DND-41 (cell line): ENCODE measurements at regions not wholly inside any gene's neighbourhood (a gene's known extent, or its start where the extent isn't known, plus 50 kb on each side); places are given as distances from the start of the nearest gene placed in this dataset.
A peak's percentile ranks its signal among the peaks of the same experiment; 100 is the strongest.

Source experiments
- ATAC-seq: fragments of 200-7000 bp; cut with Tn5 transposase; 3 replicates; pipeline ENCODE4 v1.9.1; 2021; ENCODE audit warnings: low read depth; ENCODE audit not compliant: insufficient read depth
- DNase-seq: peaks from one replicate; pipeline ENCODE4 v3.0.0-alpha.2; 2020
- H2AFZ ChIP-seq: 2 replicates; pipeline ENCODE4 v1.6.0; 2012; ENCODE audit warnings: low read depth, low read length
- H3K27ac ChIP-seq: 2 replicates; pipeline ENCODE4 v1.5.1; 2012; ENCODE audit warnings: low read length, inconsistent platforms
- H3K27me3 ChIP-seq: fragments of 200-600 bp; sonication (generic); 2 replicates; pipeline ENCODE4 v1.6.0; 2012; ENCODE audit warnings: low read length, mild to moderate bottlenecking, inconsistent platforms; ENCODE audit not compliant: insufficient read depth, poor library complexity
- H3K36me3 ChIP-seq: 2 replicates; pipeline ENCODE4 v1.5.1; 2012; ENCODE audit warnings: low read length, inconsistent platforms; ENCODE audit not compliant: insufficient read depth
- H3K4me1 ChIP-seq: 2 replicates; pipeline ENCODE4 v1.5.1; 2012; ENCODE audit warnings: mild to moderate bottlenecking, low read length; ENCODE audit not compliant: insufficient read depth
- H3K4me2 ChIP-seq: 2 replicates; pipeline ENCODE4 v1.6.0; 2012; ENCODE audit warnings: mild to moderate bottlenecking, moderate library complexity, low read length, inconsistent platforms; ENCODE audit not compliant: insufficient read depth
- H3K4me3 ChIP-seq, 2 experiments: fragments of 200-600 bp in 1 of 2; shearing (Covaris generic) in 1 of 2; 2 replicates each; pipeline ENCODE4 v1.5.1; 2012 to 2016; ENCODE audit warnings: inconsistent platforms in 2 of 2, low read length in 2 of 2, mild to moderate bottlenecking in 2 of 2, low read depth in 1 of 2, moderate library complexity in 1 of 2
- H3K79me2 ChIP-seq: 2 replicates; pipeline ENCODE4 v1.6.0; 2012; ENCODE audit warnings: low read length, inconsistent platforms; ENCODE audit not compliant: insufficient read depth
- H3K9ac ChIP-seq: 2 replicates; pipeline ENCODE4 v1.6.0; 2012; ENCODE audit warnings: low read depth, mild to moderate bottlenecking, inconsistent platforms, low read length, moderate library complexity
- H3K9me3 ChIP-seq: 2 replicates; pipeline ENCODE4 v1.5.1; 2012; ENCODE audit warnings: low read length, moderate library complexity, mild to moderate bottlenecking, inconsistent platforms; ENCODE audit not compliant: insufficient read depth, severe bottlenecking
- H4K20me1 ChIP-seq: 2 replicates; pipeline ENCODE4 v1.6.0; 2012; ENCODE audit warnings: low read length; ENCODE audit not compliant: insufficient read depth
- EZH2 ChIP-seq: IDR thresholded peaks from 3 replicates; pipeline ENCODE4 v1.6.1; 2012; ENCODE audit warnings: borderline replicate concordance, low read depth, mild to moderate bottlenecking, moderate library complexity, low read length, inconsistent platforms; ENCODE audit not compliant: severe bottlenecking
- TF ChIP-seq, protein P1 (sequence below): IDR thresholded peaks from 2 replicates; pipeline ENCODE4 v1.5.1; 2012; ENCODE audit warnings: borderline replicate concordance, low read length, moderate library complexity, mild to moderate bottlenecking; ENCODE audit not compliant: poor library complexity, severe bottlenecking; ENCODE audit errors: extremely low read depth

GRCh38 chr3:20515834-20516233 lies 329.8 kb upstream of the SGO1 start:
- Histone ChIP-seq H3K27ac (no peak overlapping the region), H3K4me1 (no peaks in the 10 kb centered on the region), H3K27me3 (no peaks in the 10 kb centered on the region), H3K79me2 (no peaks in the 10 kb centered on the region), H3K4me3 (no peak overlapping the region), H3K4me2 (no peak overlapping the region), H3K36me3 (no peaks in the 10 kb centered on the region), H2AFZ (no peak overlapping the region), H3K9me3 (no peaks in the 10 kb centered on the region), H3K9ac (no peak overlapping the region), H4K20me1 (no peaks in the 10 kb centered on the region)
- no peak for TF ChIP-seq EZH2
- TF ChIP-seq, protein P1, sequence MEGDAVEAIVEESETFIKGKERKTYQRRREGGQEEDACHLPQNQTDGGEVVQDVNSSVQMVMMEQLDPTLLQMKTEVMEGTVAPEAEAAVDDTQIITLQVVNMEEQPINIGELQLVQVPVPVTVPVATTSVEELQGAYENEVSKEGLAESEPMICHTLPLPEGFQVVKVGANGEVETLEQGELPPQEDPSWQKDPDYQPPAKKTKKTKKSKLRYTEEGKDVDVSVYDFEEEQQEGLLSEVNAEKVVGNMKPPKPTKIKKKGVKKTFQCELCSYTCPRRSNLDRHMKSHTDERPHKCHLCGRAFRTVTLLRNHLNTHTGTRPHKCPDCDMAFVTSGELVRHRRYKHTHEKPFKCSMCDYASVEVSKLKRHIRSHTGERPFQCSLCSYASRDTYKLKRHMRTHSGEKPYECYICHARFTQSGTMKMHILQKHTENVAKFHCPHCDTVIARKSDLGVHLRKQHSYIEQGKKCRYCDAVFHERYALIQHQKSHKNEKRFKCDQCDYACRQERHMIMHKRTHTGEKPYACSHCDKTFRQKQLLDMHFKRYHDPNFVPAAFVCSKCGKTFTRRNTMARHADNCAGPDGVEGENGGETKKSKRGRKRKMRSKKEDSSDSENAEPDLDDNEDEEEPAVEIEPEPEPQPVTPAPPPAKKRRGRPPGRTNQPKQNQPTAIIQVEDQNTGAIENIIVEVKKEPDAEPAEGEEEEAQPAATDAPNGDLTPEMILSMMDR, result no peak
- ATAC-seq (no peak), DNase-seq (no peak)

- Histone ChIP-seq H3K4me2 (no peak overlapping the region), H4K20me1 (no peaks in the 10 kb centered on the region), H3K4me3 (no peak overlapping the region), H3K9ac (no peak overlapping the region), H3K79me2 (no peaks in the 10 kb centered on the region), H3K36me3 (no peaks in the 10 kb centered on the region), H3K9me3 (no peaks in the 10 kb centered on the region), H3K4me1 (no peaks in the 10 kb centered on the region), H3K27ac (no peak overlapping the region), H3K27me3 (no peaks in the 10 kb centered on the region), H2AFZ (no peak overlapping the region)
- ATAC-seq (peak; percentile 66), DNase-seq (no peak)
- TF ChIP-seq, protein P1, result peak; percentile 78
- TF ChIP-seq EZH2, result no peak
Observed at GRCh38 chr3:20511863-20512505, 326.0 kb upstream of the SGO1 start.

GRCh38 chr3:20510396-20510795 lies 324.4 kb upstream of the SGO1 start:
- no peak overlapping the region for H3K4me3 ChIP-seq
- H3K36me3 ChIP-seq, result no peaks in the 10 kb centered on the region
- H2AFZ ChIP-seq, result no peak overlapping the region
- no peak for TF ChIP-seq EZH2
- TF ChIP-seq, protein P1, result no peak
- no peaks in the 10 kb centered on the region for H3K4me1 ChIP-seq
- no peaks in the 10 kb centered on the region for H3K79me2 ChIP-seq
- H3K27ac ChIP-seq, result no peak overlapping the region
- no peak overlapping the region for H3K9ac ChIP-seq
- ATAC-seq (no peak), DNase-seq (no peak)
- no peaks in the 10 kb centered on the region for H4K20me1 ChIP-seq
- no peaks in the 10 kb centered on the region for H3K9me3 ChIP-seq
- H3K4me2 ChIP-seq, result no peak overlapping the region
- no peaks in the 10 kb centered on the region for H3K27me3 ChIP-seq
